ENCODE measurements at regions not wholly inside any gene's neighbourhood (a gene's known extent, or its start where the extent isn't known, plus 50 kb on each side); places are given as distances from the start of the nearest gene placed in this dataset.

DNA sequence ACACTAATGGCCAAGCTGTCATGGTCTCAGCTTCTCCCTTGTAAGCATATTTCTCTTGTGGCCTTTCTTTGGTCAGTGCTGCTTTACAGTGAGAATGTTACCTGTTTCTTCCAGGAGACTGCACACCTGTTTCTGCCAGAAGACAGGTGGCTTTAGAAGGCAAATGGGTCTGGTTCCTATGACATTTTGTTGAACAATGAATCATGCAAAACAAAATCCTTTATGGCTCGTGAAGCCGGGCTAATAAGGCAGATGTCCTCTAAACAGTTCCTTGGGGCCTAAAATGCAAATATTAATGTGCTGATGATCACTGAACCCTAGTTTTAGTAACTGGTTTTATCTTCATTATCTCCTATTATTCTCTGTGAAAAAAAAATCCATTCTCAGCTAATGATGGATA, 927.6 kb downstream of the GALC start:
- TF ChIP-seq, protein P1, sequence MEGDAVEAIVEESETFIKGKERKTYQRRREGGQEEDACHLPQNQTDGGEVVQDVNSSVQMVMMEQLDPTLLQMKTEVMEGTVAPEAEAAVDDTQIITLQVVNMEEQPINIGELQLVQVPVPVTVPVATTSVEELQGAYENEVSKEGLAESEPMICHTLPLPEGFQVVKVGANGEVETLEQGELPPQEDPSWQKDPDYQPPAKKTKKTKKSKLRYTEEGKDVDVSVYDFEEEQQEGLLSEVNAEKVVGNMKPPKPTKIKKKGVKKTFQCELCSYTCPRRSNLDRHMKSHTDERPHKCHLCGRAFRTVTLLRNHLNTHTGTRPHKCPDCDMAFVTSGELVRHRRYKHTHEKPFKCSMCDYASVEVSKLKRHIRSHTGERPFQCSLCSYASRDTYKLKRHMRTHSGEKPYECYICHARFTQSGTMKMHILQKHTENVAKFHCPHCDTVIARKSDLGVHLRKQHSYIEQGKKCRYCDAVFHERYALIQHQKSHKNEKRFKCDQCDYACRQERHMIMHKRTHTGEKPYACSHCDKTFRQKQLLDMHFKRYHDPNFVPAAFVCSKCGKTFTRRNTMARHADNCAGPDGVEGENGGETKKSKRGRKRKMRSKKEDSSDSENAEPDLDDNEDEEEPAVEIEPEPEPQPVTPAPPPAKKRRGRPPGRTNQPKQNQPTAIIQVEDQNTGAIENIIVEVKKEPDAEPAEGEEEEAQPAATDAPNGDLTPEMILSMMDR (IDR thresholded peaks at IDR 0.05; ENCODE audit: low read length): no peak
- no peak for TF ChIP-seq EZH2 (optimal IDR thresholded peaks at IDR 0.05; ENCODE audit: low read depth, low read length)
- no peak for TF ChIP-seq EZH2phosphoT487 (IDR thresholded peaks at IDR 0.05; ENCODE audit: low read length)
